ENCODE measurements at regions not wholly inside any gene's neighbourhood (a gene's known extent, or its start where the extent isn't known, plus 50 kb on each side); places are given as distances from the start of the nearest gene placed in this dataset.

DNA sequence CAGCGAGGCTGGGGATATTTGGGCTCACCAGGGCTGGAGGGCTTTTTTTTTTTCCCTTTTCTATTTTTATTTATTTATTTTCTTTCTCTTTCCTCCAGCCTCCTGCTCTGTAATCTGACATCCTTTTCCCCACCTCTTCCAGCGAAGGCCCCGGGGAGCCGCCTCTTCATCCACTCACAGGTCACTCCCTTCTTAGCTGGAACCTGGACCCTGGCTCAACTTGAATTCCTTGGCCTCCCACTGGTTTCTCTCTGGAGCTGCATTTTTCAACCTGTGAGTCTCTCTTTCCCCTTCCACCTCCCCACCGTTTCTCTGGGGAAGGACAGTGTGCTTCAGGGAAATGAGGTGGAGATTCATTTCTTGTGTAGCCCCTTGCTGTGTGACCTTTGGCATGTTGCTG lies 82.0 kb downstream of the MRM1 start:
- Histone ChIP-seq H3K4me3 (ENCODE audit: low read depth, low read length) (no peak overlapping the region), H3K4me1 (no peaks in the 10 kb centered on the region), H3K27ac (no peak overlapping the region), H3K9me3 (ENCODE audit: control insufficient read depth, low read length) (no peaks in the 10 kb centered on the region), H3K27me3 (ENCODE audit: control insufficient read depth, insufficient read depth, low read length) (no peaks in the 10 kb centered on the region), H3K4me2 (ENCODE audit: low read length) (no peak overlapping the region), H3K9ac (no peak overlapping the region), H2AFZ (no peak overlapping the region), H3K79me2 (no peaks in the 10 kb centered on the region), H3K36me3 (ENCODE audit: control insufficient read depth, insufficient read depth, low read length) (no peaks in the 10 kb centered on the region)
- TF ChIP-seq CTCF (IDR thresholded peaks at IDR 0.05), result no peak

DNA sequence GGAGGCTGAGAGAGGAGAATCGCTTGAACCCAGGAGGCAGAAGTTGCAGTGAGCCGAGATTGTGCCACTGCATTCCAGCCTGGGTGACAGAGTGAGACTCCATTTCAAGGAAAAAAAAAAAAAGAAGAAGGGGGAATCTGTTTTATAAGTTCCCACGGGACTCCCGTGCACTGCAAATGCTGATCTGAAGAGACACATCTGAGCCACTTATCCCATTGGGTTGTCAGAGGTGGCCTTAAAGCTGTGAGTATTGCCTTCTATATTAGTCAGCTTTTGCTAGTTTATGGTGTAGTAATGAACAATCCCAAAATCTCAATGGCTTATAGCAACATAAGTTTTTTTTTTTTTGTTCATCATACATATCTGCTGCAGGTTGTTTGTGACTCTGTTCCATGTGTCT lies 82.8 kb downstream of the MRM1 start:
- H3K27me3 ChIP-seq (ENCODE audit: control insufficient read depth, insufficient read depth, low read length), result no peaks in the 10 kb centered on the region
- H3K4me2 ChIP-seq (ENCODE audit: low read length), result no peak overlapping the region
- no peaks in the 10 kb centered on the region for H3K36me3 ChIP-seq (ENCODE audit: control insufficient read depth, insufficient read depth, low read length)
- no peak overlapping the region for H3K4me3 ChIP-seq (ENCODE audit: low read depth, low read length)
- H3K4me1 ChIP-seq, result no peaks in the 10 kb centered on the region
- no peak overlapping the region for H3K9ac ChIP-seq
- H2AFZ ChIP-seq, result no peak overlapping the region
- no peak overlapping the region for H3K27ac ChIP-seq
- H3K79me2 ChIP-seq, result no peaks in the 10 kb centered on the region
- TF ChIP-seq CTCF (IDR thresholded peaks at IDR 0.05), result no peak
- H3K9me3 ChIP-seq (ENCODE audit: control insufficient read depth, low read length), result no peaks in the 10 kb centered on the region

GRCh38 chr17:36686123-36686669 lies 84.8 kb downstream of the MRM1 start:
- H3K27me3 ChIP-seq (ENCODE audit: control insufficient read depth, insufficient read depth, low read length), result no peaks in the 10 kb centered on the region
- H3K27ac ChIP-seq, result no peak overlapping the region
- no peak overlapping the region for H3K4me3 ChIP-seq (ENCODE audit: low read depth, low read length)
- H2AFZ ChIP-seq, result no peak overlapping the region
- no peaks in the 10 kb centered on the region for H3K79me2 ChIP-seq
- H3K36me3 ChIP-seq (ENCODE audit: control insufficient read depth, insufficient read depth, low read length), result no peaks in the 10 kb centered on the region
- H3K9ac ChIP-seq, result no peak overlapping the region
- H3K4me1 ChIP-seq, result no peaks in the 10 kb centered on the region
- H3K9me3 ChIP-seq (ENCODE audit: control insufficient read depth, low read length), result no peaks in the 10 kb centered on the region
- no peak for TF ChIP-seq CTCF (IDR thresholded peaks at IDR 0.05)
- no peak overlapping the region for H3K4me2 ChIP-seq (ENCODE audit: low read length)

DNA sequence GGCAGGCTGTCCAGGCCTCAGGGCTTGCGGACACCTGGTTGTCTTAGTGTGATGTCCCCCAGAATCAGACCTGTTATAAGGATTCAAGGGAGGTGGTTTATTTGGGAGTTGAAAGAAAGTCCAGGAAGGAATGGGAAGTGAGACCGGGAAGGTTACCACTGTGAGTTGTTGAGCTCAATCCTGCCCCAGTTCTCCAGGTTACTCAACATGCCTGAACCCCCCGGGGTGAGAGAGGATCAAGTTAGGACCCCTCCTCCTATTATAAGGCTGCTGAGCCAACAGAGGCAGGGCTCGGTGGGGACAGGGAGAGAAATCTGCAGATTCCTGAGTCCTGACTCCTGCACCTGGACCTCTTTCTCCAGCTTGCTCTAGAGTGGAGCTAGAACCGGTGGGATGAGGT lies 86.4 kb downstream of the MRM1 start:
- H3K4me2 ChIP-seq (ENCODE audit: low read length), result no peak overlapping the region
- H3K9ac ChIP-seq, result no peak overlapping the region
- H3K36me3 ChIP-seq (ENCODE audit: control insufficient read depth, insufficient read depth, low read length), result no peaks in the 10 kb centered on the region
- H3K4me3 ChIP-seq (ENCODE audit: low read depth, low read length), result no peak overlapping the region
- H2AFZ ChIP-seq, result no peak overlapping the region
- H3K79me2 ChIP-seq, result no peaks in the 10 kb centered on the region
- H3K27me3 ChIP-seq (ENCODE audit: control insufficient read depth, insufficient read depth, low read length), result no peaks in the 10 kb centered on the region
- H3K27ac ChIP-seq, result no peak overlapping the region
- TF ChIP-seq CTCF (IDR thresholded peaks at IDR 0.05), result no peak
- no peaks in the 10 kb centered on the region for H3K4me1 ChIP-seq
- H3K9me3 ChIP-seq (ENCODE audit: control insufficient read depth, low read length), result no peaks in the 10 kb centered on the region

DNA sequence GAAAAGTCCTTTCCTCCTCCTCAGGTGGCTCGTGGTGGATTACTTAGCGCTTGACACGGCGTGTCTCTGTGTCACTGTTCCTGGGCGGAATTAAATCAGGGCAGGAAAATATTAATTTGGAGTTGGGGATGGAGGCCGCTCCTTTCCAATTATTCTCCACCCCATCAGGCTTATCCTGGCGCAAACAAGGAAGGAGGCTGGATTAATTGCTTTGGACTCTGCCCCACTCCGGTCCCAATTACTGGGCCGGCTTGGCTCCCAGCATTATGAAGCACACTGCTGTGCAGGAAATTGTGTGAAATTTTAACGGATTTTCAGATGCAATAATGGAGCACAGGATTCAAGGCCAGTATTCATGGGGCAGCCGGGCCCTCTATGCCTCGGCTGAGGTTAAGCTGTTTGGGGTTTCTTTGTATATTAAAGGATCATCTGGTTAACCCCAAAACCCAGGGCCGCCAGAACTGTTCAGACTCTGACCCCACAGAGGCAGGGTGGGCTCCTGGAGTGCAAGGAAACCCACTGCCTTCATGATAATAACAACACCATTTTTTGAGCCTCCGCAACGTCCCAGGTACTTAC lies 87.8 kb downstream of the MRM1 start:
- H3K9ac ChIP-seq, result no peak overlapping the region
- no peak overlapping the region for H2AFZ ChIP-seq
- H3K9me3 ChIP-seq (ENCODE audit: control insufficient read depth, low read length), result no peaks in the 10 kb centered on the region
- H3K36me3 ChIP-seq (ENCODE audit: control insufficient read depth, insufficient read depth, low read length), result no peaks in the 10 kb centered on the region
- H3K27ac ChIP-seq, result no peak overlapping the region
- no peaks in the 10 kb centered on the region for H3K27me3 ChIP-seq (ENCODE audit: control insufficient read depth, insufficient read depth, low read length)
- H3K79me2 ChIP-seq, result no peaks in the 10 kb centered on the region
- no peak overlapping the region for H3K4me2 ChIP-seq (ENCODE audit: low read length)
- TF ChIP-seq CTCF (IDR thresholded peaks at IDR 0.05), result no peak
- H3K4me3 ChIP-seq (ENCODE audit: low read depth, low read length), result no peak overlapping the region
- H3K4me1 ChIP-seq, result no peaks in the 10 kb centered on the region
